Activated CD8-positive, alpha-beta memory T cell treated with anti-CD3 and anti-CD28 coated beads for 4 hours (primary cell): ENCODE measurements at regions not wholly inside any gene's neighbourhood (a gene's known extent, or its start where the extent isn't known, plus 50 kb on each side); places are given as distances from the start of the nearest gene placed in this dataset.

Source experiments
- DNase-seq, 2 donors: peaks; one replicate each; pipeline ENCODE4 v3.0.0-alpha.2; 2020; ENCODE audit warnings: low read depth in 2 of 2

DNA sequence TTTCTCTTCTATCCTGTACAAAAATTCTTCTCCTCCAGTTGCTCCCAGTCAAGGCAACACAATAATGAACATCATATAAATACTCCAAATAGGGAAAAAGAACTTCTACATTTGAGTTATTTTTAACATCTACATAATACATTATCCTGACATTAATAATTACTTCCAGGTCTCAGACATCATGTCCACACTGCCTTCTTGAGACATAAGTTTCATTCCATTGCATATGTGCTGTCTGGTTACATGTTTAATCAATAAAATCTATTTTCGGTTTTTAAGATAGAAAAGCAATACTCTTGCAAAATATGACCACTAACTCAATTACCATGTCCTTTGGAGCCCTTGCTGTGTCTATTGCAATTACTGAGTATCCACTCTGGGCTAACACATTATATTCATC lies 881.9 kb downstream of the GALC start:
- DNase-seq: no peak

DNA sequence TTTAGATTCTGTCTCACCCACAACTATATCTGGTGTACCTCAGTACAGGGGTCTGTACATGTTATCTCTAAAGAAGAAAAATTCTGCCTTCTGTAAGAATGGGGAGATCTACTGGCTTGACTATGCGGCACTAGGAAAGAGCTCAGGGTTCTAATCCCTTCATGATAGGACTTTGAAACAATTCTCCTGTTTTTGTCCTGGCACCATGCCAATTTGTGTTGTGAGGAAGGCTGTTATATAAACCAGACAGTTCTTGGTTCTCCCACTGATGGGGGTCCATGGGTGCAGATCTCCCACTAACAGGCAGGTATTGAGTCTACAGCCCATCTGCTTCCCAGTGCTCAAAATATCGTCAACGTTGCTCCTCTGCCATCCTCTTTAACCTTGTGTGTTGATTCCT lies 883.7 kb downstream of the GALC start:
- no peak for DNase-seq

DNA sequence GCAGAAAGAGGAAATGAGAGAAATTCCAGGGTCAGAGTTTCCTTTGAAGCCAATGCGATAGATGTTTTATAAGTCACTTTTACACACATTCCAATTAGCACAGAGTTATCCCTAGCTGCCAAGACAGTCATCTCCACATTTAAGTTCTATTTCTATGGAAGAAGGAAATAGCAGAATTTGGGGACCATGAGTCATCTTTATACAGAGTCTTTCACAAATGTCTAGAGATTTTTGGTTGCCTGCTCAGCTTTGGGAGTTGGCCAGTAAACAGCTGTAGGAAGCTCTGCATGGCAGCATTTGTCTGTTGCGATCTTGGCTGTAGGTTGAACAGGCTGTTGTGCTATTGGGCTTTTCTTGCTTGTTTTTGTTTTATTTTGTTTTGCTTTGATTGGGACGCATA lies 884.3 kb downstream of the GALC start:
- DNase-seq: no peak

DNA sequence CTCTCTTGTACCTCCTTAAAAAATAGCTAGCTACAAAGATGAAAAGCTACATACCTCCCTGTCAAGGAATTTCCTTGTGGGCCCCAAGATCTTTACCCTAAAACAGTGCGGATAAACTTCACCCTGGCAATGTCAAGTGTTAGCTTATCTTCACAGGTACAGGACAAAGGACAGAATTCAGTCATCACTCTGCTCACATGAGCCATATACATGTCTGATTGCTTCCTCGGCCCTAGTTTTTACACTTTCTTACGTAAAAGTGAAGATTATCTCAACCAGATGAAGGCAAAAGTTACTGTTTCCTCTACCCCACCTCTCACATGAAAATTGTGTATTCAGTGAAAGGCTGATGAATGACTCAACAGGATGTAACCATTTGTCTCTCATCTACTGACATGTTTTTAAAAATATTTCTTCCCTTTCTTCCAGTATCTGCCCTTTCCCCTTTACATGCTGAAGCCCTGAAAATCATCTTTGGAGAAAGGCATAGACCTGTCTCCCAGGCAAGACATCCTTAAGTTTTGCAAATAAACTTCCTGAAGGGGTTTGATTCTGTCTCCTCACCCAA lies 890.1 kb downstream of the GALC start:
- DNase-seq: no peak

DNA sequence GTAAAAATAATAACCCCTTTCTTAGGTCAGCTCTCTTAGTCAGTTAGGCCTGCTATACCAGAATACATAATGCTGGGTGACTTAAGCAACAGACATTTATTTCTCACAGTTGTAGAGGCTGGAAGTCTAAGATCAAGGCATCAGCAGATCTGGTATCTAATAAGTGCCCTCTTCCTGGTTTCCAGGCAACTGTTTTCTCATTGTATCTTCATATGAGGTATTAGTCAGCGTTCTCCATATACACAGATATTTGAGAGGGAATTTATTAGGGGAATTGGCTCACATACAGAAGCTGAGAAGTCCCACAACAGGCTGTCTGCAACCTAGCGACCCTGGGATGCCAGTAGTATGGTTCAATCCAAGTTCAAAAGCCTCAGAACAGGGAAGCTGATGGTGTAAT lies 896.0 kb downstream of the GALC start:
- DNase-seq: no peak

DNA sequence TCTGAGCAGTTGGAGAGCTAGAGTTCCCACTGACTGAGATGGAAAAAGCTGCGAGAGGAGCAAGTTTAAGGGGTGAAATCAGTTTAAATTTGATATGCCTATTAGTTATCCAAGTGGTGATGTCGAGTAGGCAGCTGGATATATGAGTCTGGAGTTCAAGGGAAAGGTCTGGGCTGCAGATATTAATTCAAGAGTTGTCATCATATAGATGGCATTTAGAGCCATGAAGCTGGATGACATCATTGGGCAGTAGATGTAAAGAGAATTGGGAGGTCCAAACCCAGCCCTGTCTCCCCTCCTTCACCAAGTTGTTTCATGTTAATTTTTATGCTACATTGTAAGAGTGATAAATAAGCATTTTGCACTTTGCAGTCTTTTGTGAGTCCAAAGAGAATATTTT lies 898.1 kb downstream of the GALC start:
- DNase-seq: no peak

DNA sequence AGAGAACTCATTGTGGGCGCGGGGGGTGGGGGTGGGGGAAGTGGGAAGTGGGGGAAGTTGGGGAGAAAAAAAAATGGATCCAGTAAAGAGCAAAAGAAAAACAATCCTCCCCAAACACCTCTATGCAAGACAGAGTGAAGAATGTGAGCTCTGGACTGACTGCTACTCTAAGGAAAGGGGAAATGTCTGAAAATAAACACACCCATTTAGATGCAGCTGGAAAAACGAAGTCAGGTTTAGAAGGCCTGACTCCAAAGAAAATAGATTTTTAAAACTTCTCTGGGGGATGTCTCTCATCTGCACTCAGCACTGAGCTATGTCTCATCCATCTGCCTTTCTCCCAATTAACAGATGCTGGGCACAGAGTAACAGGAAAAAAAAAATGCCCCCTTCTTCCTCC lies 904.4 kb downstream of the GALC start:
- DNase-seq: no peak

DNA sequence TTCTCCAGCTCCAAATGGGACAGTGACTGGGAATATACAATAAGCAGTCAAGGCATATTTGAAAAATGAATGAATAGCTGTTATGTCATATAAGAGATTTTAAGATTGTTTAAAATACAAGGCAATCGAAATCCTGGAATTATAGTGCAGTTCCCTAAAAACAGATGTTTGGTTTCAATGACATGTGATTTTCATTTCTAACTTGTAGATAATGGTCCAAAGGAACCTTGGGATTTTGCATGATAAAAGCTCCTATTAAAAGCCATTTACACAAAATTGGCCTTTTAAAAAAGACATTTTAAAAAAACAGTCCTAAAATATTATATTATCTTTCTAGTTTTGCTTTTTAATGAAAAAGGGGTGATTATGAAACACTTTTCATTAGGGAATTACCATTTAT lies 905.1 kb downstream of the GALC start:
- DNase-seq: no peak

DNA sequence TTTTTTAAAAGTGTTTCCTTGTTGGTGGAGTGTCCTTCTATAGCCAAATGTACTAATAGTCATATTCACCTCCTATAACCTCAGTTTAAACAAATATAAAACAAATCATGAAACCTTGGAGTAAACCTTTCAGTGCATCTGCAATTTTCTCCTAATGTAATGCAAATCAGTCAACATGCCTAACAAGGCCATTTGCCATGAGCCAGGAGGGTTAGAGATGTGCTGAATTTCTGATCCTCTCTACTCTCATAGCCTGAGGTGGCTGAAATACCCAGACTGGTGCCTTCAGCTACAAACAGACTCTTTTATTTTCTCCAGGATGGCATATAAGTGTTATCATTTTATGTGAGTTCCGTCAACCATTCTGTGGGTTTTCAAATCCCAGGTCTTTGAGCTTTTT lies 908.1 kb downstream of the GALC start:
- DNase-seq: no peak

DNA sequence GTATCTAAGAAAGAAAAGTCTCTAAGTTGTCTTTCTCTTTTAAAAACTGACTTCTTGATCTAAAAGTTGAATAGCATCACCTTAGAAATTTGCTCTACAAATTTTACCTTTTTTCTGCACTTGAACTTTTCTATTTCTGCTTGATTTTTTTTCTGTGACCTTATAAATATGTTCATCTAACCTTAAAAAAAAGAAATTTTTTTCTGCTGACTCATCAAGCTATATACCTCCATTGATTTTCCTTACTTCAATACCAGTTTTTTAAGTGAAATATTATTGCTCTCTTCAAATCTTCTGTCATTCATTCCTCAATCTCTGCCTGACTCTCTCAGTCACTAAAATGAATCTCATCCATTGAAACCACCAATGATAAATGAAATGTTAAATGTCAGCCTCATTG lies 910.1 kb downstream of the GALC start:
- DNase-seq: no peak

DNA sequence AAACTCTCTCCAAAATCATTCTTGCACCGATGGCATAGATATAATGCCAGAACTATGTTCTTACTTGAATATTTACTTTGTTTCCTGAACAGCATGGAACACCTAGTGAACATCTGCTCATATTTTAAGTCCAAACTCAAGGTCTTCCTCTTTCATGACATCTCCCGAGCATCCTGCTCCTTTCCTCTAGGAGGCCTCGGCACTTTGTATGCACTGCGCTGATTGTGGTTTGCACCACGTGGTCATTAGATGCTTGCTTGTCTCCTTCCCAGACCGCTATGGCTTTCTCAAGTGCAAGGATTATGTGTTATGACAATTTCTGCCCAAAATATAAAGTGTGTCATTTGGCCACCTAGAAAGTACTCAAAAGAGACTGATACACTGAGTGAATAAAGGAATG lies 912.0 kb downstream of the GALC start:
- DNase-seq: no peak

DNA sequence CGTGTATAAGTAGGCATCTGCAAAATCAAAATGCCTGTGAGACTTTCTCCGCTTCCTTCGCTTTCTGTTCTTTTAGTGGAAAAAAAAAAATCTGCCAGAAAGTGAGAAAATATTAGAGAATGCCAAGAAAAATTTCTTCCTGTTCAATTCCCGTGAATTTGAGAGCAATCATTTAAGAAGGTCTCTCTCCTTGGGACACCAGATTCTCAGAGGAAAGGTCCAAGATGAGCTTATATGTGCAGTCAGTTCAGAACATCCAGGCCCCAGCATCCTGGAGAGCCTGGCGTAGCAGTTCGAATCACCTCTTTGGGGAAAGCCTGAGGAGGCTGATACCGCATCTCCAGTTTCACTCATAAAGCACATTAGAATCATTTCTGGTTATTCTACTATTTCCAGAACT lies 912.8 kb downstream of the GALC start:
- no peak for DNase-seq

DNA sequence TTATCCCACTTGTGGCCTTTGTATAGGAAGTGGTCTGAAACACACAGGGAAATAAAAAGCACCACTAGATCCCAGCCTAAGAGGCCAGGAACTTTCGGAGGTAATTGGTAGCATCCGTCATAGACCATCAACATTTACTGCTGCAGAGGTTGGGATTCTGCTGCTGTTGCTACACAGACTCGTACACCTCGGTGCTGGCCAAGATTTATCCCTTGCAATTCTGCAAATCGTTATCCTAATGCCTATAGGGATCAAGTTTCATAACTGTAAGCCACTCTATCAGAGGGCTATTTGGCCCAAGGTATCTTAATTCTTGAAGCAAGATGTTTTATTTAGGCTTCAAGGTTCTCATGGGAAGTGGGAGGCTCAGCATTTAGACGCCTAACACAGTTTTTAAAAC lies 913.6 kb downstream of the GALC start:
- DNase-seq: no peak

DNA sequence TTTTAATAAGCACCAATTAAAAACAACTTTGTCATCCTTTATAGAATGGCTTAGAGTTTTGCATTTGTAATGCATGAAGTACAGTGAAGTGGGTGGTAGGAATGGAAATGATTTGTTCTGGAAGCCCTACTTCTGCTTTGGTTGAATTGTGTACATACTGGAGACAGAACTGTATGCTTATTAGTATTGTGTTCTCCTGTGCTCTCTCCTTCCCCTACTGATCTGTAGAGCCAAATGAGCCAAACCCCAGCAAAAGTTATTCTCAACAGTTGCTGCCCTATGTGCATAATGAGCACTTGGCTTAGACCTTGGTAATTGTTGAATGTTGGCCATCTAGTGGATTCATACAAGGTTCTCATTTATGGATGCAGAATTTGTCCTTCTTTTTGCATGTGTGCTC lies 916.1 kb downstream of the GALC start:
- no peak for DNase-seq

DNA sequence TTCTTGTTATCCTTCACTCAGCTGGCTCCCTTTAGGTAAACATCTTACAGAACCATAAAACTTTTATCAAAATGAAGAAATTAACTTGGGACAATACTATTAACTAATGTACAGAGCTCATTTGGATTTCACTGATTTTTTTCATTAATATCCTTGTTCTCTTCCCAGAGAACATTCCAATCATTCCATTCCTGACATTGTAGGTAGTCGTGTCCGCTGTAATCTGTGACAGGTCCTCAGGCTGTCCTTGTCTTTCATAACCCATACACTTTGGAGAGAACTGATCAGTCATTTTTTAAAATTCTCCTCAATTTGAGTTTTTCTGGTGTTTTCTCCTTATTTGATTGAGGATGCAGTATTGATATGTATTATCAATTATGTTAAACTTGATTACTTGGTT lies 916.8 kb downstream of the GALC start:
- DNase-seq: no peak

DNA sequence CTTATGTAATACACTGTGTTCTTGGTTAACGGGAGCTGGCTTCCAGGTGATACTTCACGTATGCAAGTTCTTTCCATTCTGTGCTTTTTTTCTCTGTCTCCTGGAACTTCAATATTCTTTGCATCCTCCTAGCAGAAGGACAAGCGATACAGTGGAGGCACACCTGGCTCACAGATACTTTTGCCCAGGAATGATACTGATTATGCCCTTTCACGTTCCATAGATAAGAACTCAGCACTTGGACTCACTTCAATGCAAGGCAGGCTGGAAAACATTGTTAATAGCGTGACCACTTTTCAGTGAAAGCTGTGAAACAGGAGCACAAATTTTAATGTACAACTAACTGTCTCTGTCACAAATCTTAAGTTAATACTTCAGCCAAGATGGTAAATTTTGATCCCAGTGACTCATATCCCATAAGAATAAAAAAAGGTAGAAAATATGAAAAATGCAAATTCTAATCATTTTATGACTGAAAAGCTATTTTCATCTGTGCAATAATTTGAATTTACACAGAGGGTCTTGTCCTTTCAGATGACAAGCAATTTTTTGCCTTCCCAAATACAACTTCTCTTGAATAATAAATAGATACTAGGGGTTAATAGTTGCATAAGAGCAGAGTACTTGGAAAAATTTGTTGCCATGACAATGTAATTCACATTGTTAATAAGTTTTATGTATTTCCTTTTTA lies 919.0 kb downstream of the GALC start:
- DNase-seq: no peak

DNA sequence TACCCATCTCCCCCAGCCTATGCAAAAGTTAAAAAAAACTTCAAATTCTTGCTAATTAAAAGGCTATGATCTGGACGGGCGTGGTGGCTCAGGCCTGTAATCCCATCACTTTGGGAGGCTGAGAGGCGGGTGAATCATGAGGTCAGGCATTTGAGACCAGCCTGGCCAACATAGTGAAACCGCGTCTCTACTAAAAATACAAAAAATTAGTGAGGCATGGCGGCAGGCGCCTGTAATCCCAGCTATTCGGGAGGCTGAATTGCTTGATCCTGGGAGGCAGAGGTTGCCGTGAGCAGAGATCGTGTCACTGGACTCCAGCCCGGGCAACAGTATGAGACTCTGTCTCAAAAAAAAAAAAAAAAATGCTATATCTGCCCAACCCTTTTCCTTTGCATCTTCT lies 925.4 kb downstream of the GALC start:
- DNase-seq: no peak

DNA sequence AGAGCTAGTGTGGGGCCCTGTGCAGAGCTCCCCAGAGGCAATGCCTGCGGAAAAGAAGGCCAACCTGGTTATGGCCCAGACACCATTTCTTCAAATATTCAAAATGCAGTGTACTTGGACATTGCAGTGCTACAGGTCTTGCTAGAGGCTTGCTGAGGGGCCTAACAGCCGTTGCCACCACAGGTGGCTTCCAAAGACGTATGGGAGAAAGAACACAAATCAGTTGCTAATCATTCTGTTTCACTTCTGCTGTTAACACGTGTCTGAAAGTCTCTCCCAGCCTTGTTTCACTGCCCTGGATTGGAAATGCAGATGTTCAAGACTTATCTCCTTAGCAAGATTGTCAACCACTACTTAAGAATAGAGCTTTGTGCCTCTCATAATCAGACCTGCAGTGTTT lies 925.9 kb downstream of the GALC start:
- no peak for DNase-seq

DNA sequence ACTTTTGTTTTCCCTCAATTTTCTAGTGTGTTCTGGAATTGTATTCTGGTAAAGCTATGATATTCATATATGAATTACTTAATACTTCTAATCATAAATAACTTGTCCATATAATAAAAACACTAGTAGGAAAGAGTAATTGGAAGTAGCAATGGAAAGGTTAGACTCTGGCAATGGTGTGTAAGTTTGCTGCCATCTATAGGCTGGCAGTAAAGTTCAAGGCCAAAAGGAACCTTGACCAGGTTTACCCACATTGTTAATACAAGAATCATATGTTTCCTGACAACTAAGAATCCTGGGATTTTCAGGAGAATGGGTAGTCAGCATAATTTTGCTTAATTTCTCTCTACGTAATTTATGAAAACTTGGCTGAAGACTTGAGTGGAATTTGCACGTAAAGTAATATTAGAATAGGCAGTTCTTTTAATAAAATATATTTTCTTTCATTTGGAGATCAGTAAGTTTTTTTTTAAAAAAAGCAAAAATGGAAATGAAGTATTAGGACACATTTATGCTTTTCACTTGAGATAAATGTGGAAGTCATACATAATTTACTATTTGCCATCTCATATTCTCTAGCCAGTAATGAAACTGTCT lies 926.7 kb downstream of the GALC start:
- DNase-seq: no peak

DNA sequence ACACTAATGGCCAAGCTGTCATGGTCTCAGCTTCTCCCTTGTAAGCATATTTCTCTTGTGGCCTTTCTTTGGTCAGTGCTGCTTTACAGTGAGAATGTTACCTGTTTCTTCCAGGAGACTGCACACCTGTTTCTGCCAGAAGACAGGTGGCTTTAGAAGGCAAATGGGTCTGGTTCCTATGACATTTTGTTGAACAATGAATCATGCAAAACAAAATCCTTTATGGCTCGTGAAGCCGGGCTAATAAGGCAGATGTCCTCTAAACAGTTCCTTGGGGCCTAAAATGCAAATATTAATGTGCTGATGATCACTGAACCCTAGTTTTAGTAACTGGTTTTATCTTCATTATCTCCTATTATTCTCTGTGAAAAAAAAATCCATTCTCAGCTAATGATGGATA lies 927.6 kb downstream of the GALC start:
- no peak for DNase-seq

DNA sequence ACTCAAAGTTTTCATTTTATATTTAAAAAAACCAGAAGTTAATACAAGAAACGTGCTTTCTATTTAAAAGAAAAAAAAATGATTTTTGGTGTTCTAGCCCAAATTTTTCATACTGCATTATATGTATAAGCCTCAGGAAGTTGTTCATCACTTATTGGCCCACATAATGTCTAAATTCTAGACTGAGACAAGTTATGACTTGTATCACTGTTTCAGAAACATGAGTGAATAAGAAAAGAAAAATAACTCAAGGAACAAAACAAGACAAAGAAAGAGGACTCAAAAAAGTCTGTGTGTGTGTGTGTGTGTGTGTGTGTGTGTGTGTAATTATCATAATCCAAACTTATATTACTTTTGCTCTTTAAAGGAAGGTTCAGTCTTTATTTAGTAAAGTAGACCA lies 929.8 kb downstream of the GALC start:
- DNase-seq: no peak

DNA sequence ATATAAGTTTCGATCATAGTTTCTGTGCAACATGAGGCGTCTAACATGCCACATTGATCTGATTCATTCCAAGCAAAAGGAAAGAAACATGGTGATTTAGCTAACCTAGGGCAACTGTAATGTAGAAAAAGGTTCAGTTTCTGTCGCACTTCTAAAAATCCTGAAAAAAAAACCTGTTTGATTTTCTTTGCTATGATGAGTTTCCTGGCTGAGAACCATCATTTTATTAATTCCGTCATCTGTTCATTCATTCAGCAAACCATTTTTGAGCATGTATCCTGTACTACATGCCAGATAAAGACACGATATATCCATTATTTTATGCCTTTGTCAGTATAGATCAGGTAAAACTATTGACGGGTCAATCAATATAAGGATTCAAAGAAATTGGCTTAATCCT lies 932.6 kb downstream of the GALC start:
- no peak for DNase-seq

DNA sequence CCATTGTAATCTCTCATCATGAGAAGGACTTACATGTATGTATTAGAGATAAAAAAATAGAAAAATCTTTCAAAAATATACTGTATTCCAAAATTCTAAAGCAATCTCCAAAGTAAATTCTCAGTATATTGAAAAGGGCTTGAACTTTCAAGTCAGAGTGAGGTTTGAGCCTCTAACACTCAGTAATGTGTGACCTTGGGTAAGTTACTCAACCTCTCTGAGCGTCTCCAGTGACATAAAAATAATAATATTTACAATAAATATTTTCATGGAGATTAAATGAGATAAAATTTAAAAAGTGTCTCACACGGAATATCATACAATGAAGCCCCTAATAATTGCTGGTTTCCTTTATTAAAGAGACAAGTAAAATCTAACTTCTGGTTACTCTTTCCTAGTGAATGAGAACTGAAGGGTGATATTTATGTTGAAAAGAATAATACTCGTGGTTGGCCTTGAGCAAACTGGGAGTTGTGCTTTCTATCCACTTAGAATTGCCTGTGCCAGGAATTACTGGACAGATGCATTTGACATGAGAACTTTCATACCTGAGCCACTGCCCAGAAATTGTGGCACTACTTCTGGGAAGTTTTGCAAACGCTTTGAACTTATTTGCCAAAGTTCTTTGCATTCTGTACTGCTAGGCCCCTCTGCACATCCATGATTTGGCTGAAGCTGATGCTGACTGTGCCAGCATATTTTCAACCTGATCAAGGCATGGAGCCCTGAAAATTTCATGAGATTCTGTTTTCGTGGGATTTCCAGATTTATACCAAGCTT lies 933.7 kb downstream of the GALC start:
- no peak for DNase-seq
